Neural cell (in vitro differentiated cells): ENCODE measurements at regions not wholly inside any gene's neighbourhood (a gene's known extent, or its start where the extent isn't known, plus 50 kb on each side); places are given as distances from the start of the nearest gene placed in this dataset.

Experiments
- H2AFZ ChIP-seq: fragments of 200-600, 300-800 bp; sonication (generic), shearing (Covaris generic); 2 replicates; pipeline ENCODE4 v1.6.0; 2014; ENCODE audit warnings: low read depth, mild to moderate bottlenecking, antibody characterized with exemption, low read length, moderate library complexity
- H3F3A ChIP-seq: fragments of 200-600 bp; shearing (Covaris generic); 2 replicates; pipeline ENCODE4 v1.6.1; 2016; ENCODE audit warnings: mild to moderate bottlenecking, moderate library complexity, mixed read lengths, antibody characterized with exemption, low read length; ENCODE audit not compliant: insufficient read depth, poor library complexity, severe bottlenecking
- H3K27ac ChIP-seq: fragments of 200-600, 300-800 bp; sonication (generic), shearing (Covaris generic); 2 replicates; pipeline ENCODE4 v1.5.1; 2014; ENCODE audit warnings: mild to moderate bottlenecking, low read length, moderate library complexity
- H3K27me3 ChIP-seq: fragments of 300-800, 200-600 bp; sonication (generic), shearing (Covaris generic); 2 replicates; pipeline ENCODE4 v1.6.0; 2014; ENCODE audit warnings: mild to moderate bottlenecking, low read depth, low read length, moderate library complexity; ENCODE audit not compliant: insufficient read depth
- H3K36me3 ChIP-seq: fragments of 300-800, 200-600 bp; sonication (generic), shearing (Covaris generic); 2 replicates; pipeline ENCODE4 v1.5.1; 2014; ENCODE audit warnings: mild to moderate bottlenecking, antibody characterized with exemption, low read length, moderate library complexity; ENCODE audit not compliant: insufficient read depth
- H3K4me2 ChIP-seq: fragments of 300-800, 200-600 bp; sonication (generic), shearing (Covaris generic); 2 replicates; pipeline ENCODE4 v1.6.0; 2014; ENCODE audit warnings: mild to moderate bottlenecking, low read length
- H3K4me3 ChIP-seq: fragments of 300-800, 200-600 bp; sonication (generic), shearing (Covaris generic); 2 replicates; pipeline ENCODE4 v1.5.1; 2014; ENCODE audit warnings: mild to moderate bottlenecking, low read length, moderate library complexity
- H3K79me2 ChIP-seq: fragments of 200-600 bp; shearing (Covaris generic); replicated peaks from 2 replicates; pipeline ENCODE4 v1.6.0; 2014; ENCODE audit warnings: mild to moderate bottlenecking, low read length, moderate library complexity; ENCODE audit not compliant: insufficient read depth
- H3K9ac ChIP-seq: fragments of 300-800, 200-600 bp; sonication (generic), shearing (Covaris generic); 2 replicates; pipeline ENCODE4 v1.6.1; 2016; ENCODE audit warnings: mild to moderate bottlenecking, low read length, mixed read lengths
- H3K9me2 ChIP-seq: fragments of 200-600 bp; shearing (Covaris generic); 2 replicates; pipeline ENCODE4 v1.6.1; 2016; ENCODE audit warnings: mild to moderate bottlenecking, low read length, mixed read lengths; ENCODE audit not compliant: insufficient read depth
- H3K9me3 ChIP-seq: fragments of 200-600, 300-800 bp; sonication (generic), shearing (Covaris generic); 2 replicates; pipeline ENCODE4 v1.6.1; 2016; ENCODE audit warnings: mild to moderate bottlenecking, mixed run types, low read length, moderate library complexity, mixed read lengths
- H4K20me1 ChIP-seq: fragments of 200-600 bp; shearing (Covaris generic); 2 replicates; pipeline ENCODE4 v1.6.1; 2016; ENCODE audit warnings: mild to moderate bottlenecking, mixed run types; ENCODE audit not compliant: insufficient read depth
- EP300 ChIP-seq: fragments of 450-650 bp; conservative IDR thresholded peaks from 2 replicates; pipeline ENCODE4 v1.6.1; 2014; ENCODE audit warnings: antibody characterized with exemption, mild to moderate bottlenecking, moderate library complexity; ENCODE audit not compliant: poor library complexity, severe bottlenecking
- EZH2 ChIP-seq: fragments of 200-600, 300-800 bp; shearing (Covaris generic), sonication (generic); IDR thresholded peaks from 2 replicates; pipeline ENCODE4 v1.6.1; 2014; ENCODE audit warnings: antibody characterized with exemption, low read length, borderline replicate concordance, mild to moderate bottlenecking; ENCODE audit not compliant: insufficient read depth, poor library complexity, severe bottlenecking
- MXI1 ChIP-seq: fragments of 450-650 bp; conservative IDR thresholded peaks from 2 replicates; pipeline ENCODE4 v1.6.1; 2014; ENCODE audit warnings: antibody characterized with exemption, mild to moderate bottlenecking; ENCODE audit not compliant: poor library complexity, severe bottlenecking
- POLR2AphosphoS5 ChIP-seq: IDR thresholded peaks from 2 replicates; pipeline ENCODE4 v1.6.1; 2012
- RAD21 ChIP-seq: fragments of 450-650 bp; conservative IDR thresholded peaks from 2 replicates; pipeline ENCODE4 v1.6.1; 2014; ENCODE audit warnings: antibody characterized with exemption, mild to moderate bottlenecking, moderate library complexity
- REST ChIP-seq: IDR thresholded peaks from 2 replicates; pipeline ENCODE4 v1.6.1; 2012; ENCODE audit warnings: borderline replicate concordance
- SMC3 ChIP-seq: fragments of 450-650 bp; conservative IDR thresholded peaks from 2 replicates; pipeline ENCODE4 v1.6.1; 2014; ENCODE audit warnings: antibody characterized with exemption, mild to moderate bottlenecking, moderate library complexity; ENCODE audit not compliant: poor library complexity
- TAF1 ChIP-seq: IDR thresholded peaks from 2 replicates; pipeline ENCODE4 v1.6.1; 2012; ENCODE audit warnings: low read depth
- TF ChIP-seq, protein P1 (sequence below): fragments of 450-650 bp; IDR thresholded peaks from 2 replicates; pipeline ENCODE4 v1.5.1; 2014; ENCODE audit warnings: antibody characterized with exemption, mild to moderate bottlenecking, moderate library complexity; ENCODE audit not compliant: poor library complexity, severe bottlenecking

- no peak overlapping the region for H2AFZ ChIP-seq
- H3K36me3 ChIP-seq = no peaks in the 10 kb centered on the region
- TF ChIP-seq RAD21 (no peak), TAF1 (no peak), SMC3 (no peak), REST (no peak), EZH2 (no peak), POLR2AphosphoS5 (no peak), EP300 (no peak), MXI1 (no peak)
- TF ChIP-seq, protein P1, sequence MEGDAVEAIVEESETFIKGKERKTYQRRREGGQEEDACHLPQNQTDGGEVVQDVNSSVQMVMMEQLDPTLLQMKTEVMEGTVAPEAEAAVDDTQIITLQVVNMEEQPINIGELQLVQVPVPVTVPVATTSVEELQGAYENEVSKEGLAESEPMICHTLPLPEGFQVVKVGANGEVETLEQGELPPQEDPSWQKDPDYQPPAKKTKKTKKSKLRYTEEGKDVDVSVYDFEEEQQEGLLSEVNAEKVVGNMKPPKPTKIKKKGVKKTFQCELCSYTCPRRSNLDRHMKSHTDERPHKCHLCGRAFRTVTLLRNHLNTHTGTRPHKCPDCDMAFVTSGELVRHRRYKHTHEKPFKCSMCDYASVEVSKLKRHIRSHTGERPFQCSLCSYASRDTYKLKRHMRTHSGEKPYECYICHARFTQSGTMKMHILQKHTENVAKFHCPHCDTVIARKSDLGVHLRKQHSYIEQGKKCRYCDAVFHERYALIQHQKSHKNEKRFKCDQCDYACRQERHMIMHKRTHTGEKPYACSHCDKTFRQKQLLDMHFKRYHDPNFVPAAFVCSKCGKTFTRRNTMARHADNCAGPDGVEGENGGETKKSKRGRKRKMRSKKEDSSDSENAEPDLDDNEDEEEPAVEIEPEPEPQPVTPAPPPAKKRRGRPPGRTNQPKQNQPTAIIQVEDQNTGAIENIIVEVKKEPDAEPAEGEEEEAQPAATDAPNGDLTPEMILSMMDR = no peak
- H3F3A ChIP-seq = no peaks in the 10 kb centered on the region
- no peak overlapping the region for H3K4me3 ChIP-seq
- no peaks in the 10 kb centered on the region for H3K9me2 ChIP-seq
- no peak overlapping the region for H3K4me2 ChIP-seq
- no peaks in the 10 kb centered on the region for H3K9me3 ChIP-seq
- no peak overlapping the region for H3K9ac ChIP-seq
- H3K79me2 ChIP-seq = no peaks in the 10 kb centered on the region
- H4K20me1 ChIP-seq = no peaks in the 10 kb centered on the region
- no peak overlapping the region for H3K27ac ChIP-seq
- peaks cover 3% of the 10 kb centered on the region for H3K27me3 ChIP-seq
These were observed 86.4 kb downstream of the NENF start for GRCh38 chr1:212519131-212519530.

- Histone ChIP-seq H3K27me3 (no peaks in the 10 kb centered on the region), H3K9me3 (no peaks in the 10 kb centered on the region), H3K4me3 (no peak overlapping the region), H3K27ac (no peak overlapping the region), H3K4me2 (no peak overlapping the region), H4K20me1 (no peaks in the 10 kb centered on the region), H2AFZ (no peak overlapping the region), H3K36me3 (no peaks in the 10 kb centered on the region), H3K79me2 (no peaks in the 10 kb centered on the region), H3K9ac (no peak overlapping the region), H3K9me2 (no peaks in the 10 kb centered on the region), H3F3A (no peaks in the 10 kb centered on the region)
- TF ChIP-seq TAF1 (no peak), RAD21 (no peak), EZH2 (no peak), REST (no peak), POLR2AphosphoS5 (no peak), MXI1 (no peak), SMC3 (no peak), EP300 (no peak)
- TF ChIP-seq, protein P1 = no peak
These were observed 87.6 kb downstream of the NENF start for GRCh38 chr1:212520299-212520698.
